ENCODE measurements at regions not wholly inside any gene's neighbourhood (a gene's known extent, or its start where the extent isn't known, plus 50 kb on each side); places are given as distances from the start of the nearest gene placed in this dataset.

- ChIA-PET POLR2A (no interaction called here), CTCF (no interaction called here)
- no peak overlapping the region for H3K27ac ChIP-seq (ENCODE audit: insufficient read depth, low read depth, low read length)
- no peak overlapping the region for H3K4me3 ChIP-seq (replicated peaks in 1 of 3; ENCODE audit: insufficient read depth in 1 of 3, low read depth in 1 of 3, low read length in 3 of 3)
- no peaks in the 10 kb centered on the region for H3K9me3 ChIP-seq (replicated peaks; ENCODE audit: control insufficient read depth, insufficient read depth, low read length)
- no peak for FAIRE-seq
- no peak overlapping the region for H3K4me2 ChIP-seq (ENCODE audit: insufficient read depth, low read length)
- no peaks in the 10 kb centered on the region for H3K36me3 ChIP-seq (ENCODE audit: control insufficient read depth in 2 of 2, extremely low read depth in 1 of 2, insufficient read depth in 2 of 2, low read length in 2 of 2)
- no peaks in the 10 kb centered on the region for H4K20me1 ChIP-seq (replicated peaks; ENCODE audit: control insufficient read depth, extremely low read depth, insufficient read depth, low read length)
- H3K27me3 ChIP-seq (ENCODE audit: control insufficient read depth in 2 of 2, insufficient read depth in 2 of 2, low read length in 2 of 2): no peaks in the 10 kb centered on the region
- intact Hi-C loops (cut with micrococcal nuclease): no loop called here
- dilution Hi-C loops (cut with MboI; ENCODE audit: extremely low pct_ligation_motif_present, low sequenced_read_pairs): no loop called here
- TF ChIP-seq CTCF (IDR thresholded peaks at IDR 0.05; ENCODE audit: extremely low read depth in 1 of 2, insufficient read depth in 1 of 2, low read depth in 1 of 2, low read length in 2 of 2) (no peak), POLR2A (IDR thresholded peaks at IDR 0.05; ENCODE audit: low read depth, low read length) (no peak), MAX (IDR thresholded peaks at IDR 0.05; ENCODE audit: insufficient read depth, insufficient read length) (no peak), FOS (IDR thresholded peaks at IDR 0.05; ENCODE audit: borderline replicate concordance, insufficient read depth, low read length) (no peak), MYC (IDR thresholded peaks at IDR 0.05; ENCODE audit: low read depth, low read length) (no peak), GATA2 (IDR thresholded peaks at IDR 0.05; ENCODE audit: insufficient read depth, insufficient read length, low read depth, low read length) (no peak), EZH2 (IDR thresholded peaks at IDR 0.05; ENCODE audit: borderline replicate concordance, low read depth, low read length, severe bottlenecking) (no peak), JUN (IDR thresholded peaks at IDR 0.05; ENCODE audit: borderline replicate concordance, insufficient read depth, insufficient read length, low read depth) (no peak), POLR2AphosphoS5 (IDR thresholded peaks at IDR 0.05; ENCODE audit: insufficient read depth, low read depth, low read length) (no peak)
- BruUV-seq (replicated peaks): no TSS peak
- no peak overlapping the region for H3K9ac ChIP-seq (replicated peaks; ENCODE audit: extremely low read depth, insufficient read depth, low read length)
- no peak for DNase-seq (ENCODE audit: low read depth, low spot score)
- no peak overlapping the region for H2AFZ ChIP-seq (ENCODE audit: low read depth, low read length)
- H3K9me1 ChIP-seq (replicated peaks; ENCODE audit: control insufficient read depth, extremely low read depth, insufficient read depth, low read length): no peaks in the 10 kb centered on the region
- no peaks in the 10 kb centered on the region for H3K4me1 ChIP-seq (ENCODE audit: control insufficient read depth, extremely low read depth, insufficient read depth, low read length)
- no peaks in the 10 kb centered on the region for H3K79me2 ChIP-seq (ENCODE audit: control insufficient read depth, insufficient read depth, low read length)
Observed at GRCh38 chr7:81534446-81534845, 235.4 kb downstream of the HGF start.
